OCI-LY3 (cell line): ENCODE measurements at regions not wholly inside any gene's neighbourhood (a gene's known extent, or its start where the extent isn't known, plus 50 kb on each side); places are given as distances from the start of the nearest gene placed in this dataset.

Experiments
- EZH2phosphoT487 ChIP-seq: fragments of 200-600 bp; shearing (Covaris generic); IDR thresholded peaks from 2 replicates; pipeline ENCODE4 v1.6.1; 2018; ENCODE audit warnings: antibody characterized with exemption, mixed run types, low read depth
- TF ChIP-seq, protein P1 (sequence below): fragments of 200-600, 300-600 bp; sonication (generic); IDR thresholded peaks from 2 replicates; pipeline ENCODE4 v1.5.1; 2014; ENCODE audit warnings: antibody characterized with exemption, low read length, low read depth

DNA sequence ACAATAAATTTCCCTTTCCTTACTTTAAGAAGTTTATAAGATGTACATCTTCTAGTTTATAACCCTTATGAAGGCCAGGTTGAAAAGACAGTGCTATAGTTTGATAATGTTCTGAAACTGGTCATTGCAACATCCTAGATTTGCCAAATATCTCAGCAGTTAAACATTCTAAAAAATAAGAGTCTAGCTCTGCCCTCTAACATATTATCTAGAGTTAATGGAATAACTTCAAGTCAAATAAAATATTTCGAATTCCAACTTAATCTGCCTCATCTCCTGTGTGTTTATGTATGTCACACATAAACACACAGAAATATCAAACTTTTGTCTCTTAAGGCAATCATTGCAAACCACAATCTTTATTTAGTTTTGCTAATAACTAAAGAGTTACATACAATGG, 796.6 kb downstream of the TLE1 start:
- TF ChIP-seq, protein P1, sequence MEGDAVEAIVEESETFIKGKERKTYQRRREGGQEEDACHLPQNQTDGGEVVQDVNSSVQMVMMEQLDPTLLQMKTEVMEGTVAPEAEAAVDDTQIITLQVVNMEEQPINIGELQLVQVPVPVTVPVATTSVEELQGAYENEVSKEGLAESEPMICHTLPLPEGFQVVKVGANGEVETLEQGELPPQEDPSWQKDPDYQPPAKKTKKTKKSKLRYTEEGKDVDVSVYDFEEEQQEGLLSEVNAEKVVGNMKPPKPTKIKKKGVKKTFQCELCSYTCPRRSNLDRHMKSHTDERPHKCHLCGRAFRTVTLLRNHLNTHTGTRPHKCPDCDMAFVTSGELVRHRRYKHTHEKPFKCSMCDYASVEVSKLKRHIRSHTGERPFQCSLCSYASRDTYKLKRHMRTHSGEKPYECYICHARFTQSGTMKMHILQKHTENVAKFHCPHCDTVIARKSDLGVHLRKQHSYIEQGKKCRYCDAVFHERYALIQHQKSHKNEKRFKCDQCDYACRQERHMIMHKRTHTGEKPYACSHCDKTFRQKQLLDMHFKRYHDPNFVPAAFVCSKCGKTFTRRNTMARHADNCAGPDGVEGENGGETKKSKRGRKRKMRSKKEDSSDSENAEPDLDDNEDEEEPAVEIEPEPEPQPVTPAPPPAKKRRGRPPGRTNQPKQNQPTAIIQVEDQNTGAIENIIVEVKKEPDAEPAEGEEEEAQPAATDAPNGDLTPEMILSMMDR: no peak
- no peak for TF ChIP-seq EZH2phosphoT487
